Pancreas (tissue), 10 donors: ENCODE measurements at regions not wholly inside any gene's neighbourhood (a gene's known extent, or its start where the extent isn't known, plus 50 kb on each side); places are given as distances from the start of the nearest gene placed in this dataset.

Source experiments
- ATAC-seq, 4 donors: fragments of 200-7000 bp; cut with Tn5 transposase; one replicate each; pipeline versions ENCODE4 v1.8.0 to v1.9.1; 2020; ENCODE audit warnings: mild to moderate bottlenecking in 4 of 4, moderate library complexity in 4 of 4
- DNase-seq, 6 donors: peaks; one replicate each; pipeline ENCODE4 v3.0.0-alpha.2; 2020
- FAIRE-seq: peaks from 2 replicates; lab custom pipeline; 2012; peaks lifted over from hg19 to GRCh38; lab: Jason Lieb, UNC
- H3K27ac ChIP-seq, 4 donors: fragments of 200-600 bp; sonication (generic); 1 replicate in 3 of 4; 2 replicates in 1 of 4; pipeline versions ENCODE4 v1.5.0 to v1.8.0; 2020
- H3K27me3 ChIP-seq, 4 donors: fragments of 200-600 bp; one replicate each; pipeline ENCODE4 v1.8.0; 2021
- H3K36me3 ChIP-seq, 3 donors: fragments of 200-600 bp; sonication (generic) in 1 of 3; one replicate each; pipeline versions ENCODE4 v1.5.0 to v1.8.0; 2020 to 2021
- H3K4me1 ChIP-seq, 3 donors: fragments of 200-600 bp; one replicate each; pipeline ENCODE4 v1.8.0; 2021
- H3K4me3 ChIP-seq, 4 donors: fragments of 200-600 bp; sonication (generic) in 2 of 4; one replicate each; pipeline versions ENCODE4 v1.5.0 to v1.8.0; 2020 to 2021
- H3K9me3 ChIP-seq, 4 donors: fragments of 200-600 bp; one replicate each; pipeline ENCODE4 v1.8.0; 2021
- CTCF ChIP-seq, 4 donors: fragments of 200-600 bp; sonication (generic) in 3 of 4; IDR thresholded peaks; one replicate each; pipeline versions ENCODE4 v1.5.0 to v1.8.0; 2021; ENCODE audit warnings: antibody characterized with exemption in 4 of 4
- WGBS, 2 donors: extraction: QIAGEN DNeasy Blood & Tissue Kit; methylation state at CpG; one replicate each; pipeline ENCODE4 v1.1.7; 2013; 5-methylcytosine and 5-hydroxymethylcytosine counted together
- intact Hi-C, 3 donors: fragments of 100-400 bp; cut with DNase I; formaldehyde crosslinking; loops; one replicate each; pipeline versions ENCODE4 v1.11.1 to v1.14.2; 2022
- donor health status: healthy with polysubstance abuse.
- donor health status: DM: no; HTN: no; CAD: no; lungs with moderate emphysema.
- donor health status: DM: no; HTN: no; CAD: no.
- donor health status: control.
- donor health status: control.
- donor health status: Bipolar disorder and iron deficiency.
- donor health status: DM: yes; HTN: yes; CAD: no.
- donor health status: DM: no; HTN: no; CAD: no.
- donor health status: DM: no; HTN: no; CAD: no.
- donor health status: DM: yes; HTN: yes; CAD: no.

- H3K36me3 ChIP-seq, result no peaks in the 10 kb centered on the region
- WGBS, 2 donors, result 75 to 81% methylated on average over 45 of the region's 45 CpGs
- no peak for TF ChIP-seq CTCF (IDR thresholded peaks at IDR 0.05)
- H3K27ac ChIP-seq, result no peak overlapping the region
- FAIRE-seq (no peak), ATAC-seq (no peak), DNase-seq (peak in 1 of 6 donors; percentile 2)
- H3K27me3 ChIP-seq, result no peaks in the 10 kb centered on the region
- intact Hi-C loops, result no loop called here
- H3K4me3 ChIP-seq, result no peak overlapping the region
- no peaks in the 10 kb centered on the region for H3K9me3 ChIP-seq
- H3K4me1 ChIP-seq, result no peaks in the 10 kb centered on the region
These were observed 133.8 kb upstream of the NKX1-1 start for GRCh38 chr4:1539859-1540600.

DNA sequence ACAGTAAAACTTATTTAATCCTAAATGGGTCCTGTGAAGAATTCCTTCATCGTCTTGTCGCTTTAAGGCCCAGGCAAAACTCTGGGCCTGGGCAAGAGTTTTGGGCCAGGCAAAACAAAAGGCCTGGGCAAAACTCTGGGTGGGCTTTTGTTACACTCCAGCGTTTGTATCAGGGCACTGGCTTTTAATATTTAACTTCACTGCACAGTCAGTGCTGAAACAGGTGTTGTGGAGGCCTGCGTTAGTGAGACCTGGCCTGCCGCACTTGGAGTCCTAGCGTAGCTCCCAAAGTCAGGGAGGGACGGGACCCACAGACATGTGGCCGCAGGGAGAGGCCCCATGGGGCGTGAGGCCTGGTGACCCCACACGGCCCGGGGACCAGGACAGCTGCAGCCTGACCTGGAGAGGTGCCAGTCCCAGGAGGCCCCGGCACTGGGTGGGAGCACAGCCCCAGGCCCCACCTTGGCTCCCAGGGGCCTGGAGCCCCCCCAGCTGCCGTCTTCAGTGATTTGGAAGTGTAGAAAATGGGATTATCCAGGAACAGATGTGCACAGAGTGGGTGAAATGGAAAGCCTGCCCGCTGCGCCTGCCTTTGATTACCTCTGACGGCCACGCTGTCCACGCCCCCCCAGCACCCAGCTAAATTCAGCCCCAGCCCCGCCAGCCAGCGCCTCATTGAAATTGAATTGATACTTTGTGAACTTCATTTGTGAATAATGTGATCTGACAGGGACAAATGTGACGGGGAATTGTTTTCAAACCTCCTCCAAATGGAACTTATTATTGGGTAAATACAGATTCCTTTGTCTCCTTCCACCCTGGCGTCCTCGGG, 132.9 kb upstream of the NKX1-1 start:
- no peaks in the 10 kb centered on the region for H3K4me1 ChIP-seq
- H3K27ac ChIP-seq, result no peak overlapping the region
- WGBS, 2 donors, result 62 to 72% methylated on average over 23 of the region's 23 CpGs
- DNase-seq (peak in 1 of 6 donors; percentile 37), FAIRE-seq (no peak), ATAC-seq (no peak)
- H3K9me3 ChIP-seq, result no peaks in the 10 kb centered on the region
- H3K27me3 ChIP-seq, result no peaks in the 10 kb centered on the region
- H3K4me3 ChIP-seq, result no peak overlapping the region
- H3K36me3 ChIP-seq, result no peaks in the 10 kb centered on the region
- no peak for TF ChIP-seq CTCF (IDR thresholded peaks at IDR 0.05)
- intact Hi-C loops, result no loop called here

GRCh38 chr4:1538096-1538410, 131.8 kb upstream of the NKX1-1 start:
- 15 to 26% methylated on average over 8 to 9 of the region's 9 CpGs for WGBS, 2 donors
- DNase-seq (peak in 2 of 6 donors; percentile 12 to 58), ATAC-seq (no peak), FAIRE-seq (no peak)
- no peak for TF ChIP-seq CTCF (IDR thresholded peaks at IDR 0.05)
- H3K27ac ChIP-seq, result no peak overlapping the region
- H3K36me3 ChIP-seq, result no peaks in the 10 kb centered on the region
- no peaks in the 10 kb centered on the region for H3K9me3 ChIP-seq
- no peaks in the 10 kb centered on the region for H3K4me1 ChIP-seq
- no peaks in the 10 kb centered on the region for H3K27me3 ChIP-seq
- intact Hi-C loops, result no loop called here
- H3K4me3 ChIP-seq, result no peak overlapping the region

GRCh38 chr4:1537410-1538095, 131.3 kb upstream of the NKX1-1 start:
- Histone ChIP-seq H3K27me3 (no peaks in the 10 kb centered on the region), H3K36me3 (no peaks in the 10 kb centered on the region), H3K27ac (no peak overlapping the region), H3K4me3 (no peak overlapping the region), H3K9me3 (no peaks in the 10 kb centered on the region), H3K4me1 (no peaks in the 10 kb centered on the region)
- FAIRE-seq, result no peak
- DNase-seq, result peak in 2 of 6 donors; percentile 9 to 66
- intact Hi-C loops, result no loop called here
- ATAC-seq, result no peak
- no peak for TF ChIP-seq CTCF (IDR thresholded peaks at IDR 0.05)
- WGBS, 2 donors, result 64 to 71% methylated on average over 10 to 11 of the region's 11 CpGs
